Activated CD4-positive, alpha-beta T cell treated with anti-CD3 and anti-CD28 coated beads, Interleukin-2, amount 10 ng/mL, durations not matched to agents 7 days and 5 days (primary cell): ENCODE measurements at regions not wholly inside any gene's neighbourhood (a gene's known extent, or its start where the extent isn't known, plus 50 kb on each side); places are given as distances from the start of the nearest gene placed in this dataset.

ENCODE experiments used
- CTCF ChIA-PET: fragments of 350-600 bp; sonication (Branson Sonifier 250); formaldehyde crosslinking; loops from one replicate; lab custom pipeline; 2021; ENCODE audit warnings: antibody characterized with exemption; lab: Charles Lee
- POLR2A ChIA-PET: fragments of 350-600 bp; sonication (Branson Sonifier 250); formaldehyde crosslinking; loops from one replicate; lab custom pipeline; 2021; ENCODE audit warnings: antibody characterized with exemption; lab: Charles Lee
- DNase-seq: peaks from one replicate; pipeline ENCODE4 v3.0.0-alpha.2; 2020
- H3K27ac Mint-ChIP-seq: one replicate; pipeline ENCODE4 v1.8.0; 2021; ENCODE audit warnings: mild to moderate bottlenecking, moderate library complexity, mixed read lengths
- H3K27me3 Mint-ChIP-seq: one replicate; pipeline ENCODE4 v1.8.0; 2021; ENCODE audit warnings: mixed read lengths
- H3K36me3 Mint-ChIP-seq: one replicate; pipeline ENCODE4 v1.8.0; 2021; ENCODE audit warnings: low read depth, mixed read lengths
- H3K4me1 Mint-ChIP-seq: one replicate; pipeline ENCODE4 v1.8.0; 2021; ENCODE audit warnings: mixed read lengths
- H3K4me3 Mint-ChIP-seq: one replicate; pipeline ENCODE4 v1.8.0; 2021; ENCODE audit warnings: mild to moderate bottlenecking, moderate library complexity, mixed read lengths
- H3K9me3 Mint-ChIP-seq: one replicate; pipeline ENCODE4 v1.8.0; 2021; ENCODE audit warnings: mixed read lengths

- Mint-ChIP-seq H3K9me3 (no peaks in the 10 kb centered on the region), H3K36me3 (no peaks in the 10 kb centered on the region), H3K27me3 (no peaks in the 10 kb centered on the region), H3K27ac (no peak overlapping the region), H3K4me3 (no peak overlapping the region), H3K4me1 (no peaks in the 10 kb centered on the region)
- POLR2A ChIA-PET, result no interaction called here
- CTCF ChIA-PET, result interaction anchor here (1.2 kb wide), 1 partner anchor 10 kb away, joined by 4 read pairs; no protein-coding TSS in a partner anchor
- no peak for DNase-seq
Measured at GRCh38 chr3:194995922-194996321, 275.0 kb downstream of the XXYLT1 start.

- ChIA-PET POLR2A (no interaction called here), CTCF (interaction anchor here (1.2 kb wide), 1 partner anchor 9 kb away, joined by 4 read pairs; no protein-coding TSS in a partner anchor)
- H3K9me3 Mint-ChIP-seq, result no peaks in the 10 kb centered on the region
- no peaks in the 10 kb centered on the region for H3K36me3 Mint-ChIP-seq
- no peaks in the 10 kb centered on the region for H3K4me1 Mint-ChIP-seq
- no peak for DNase-seq
- no peak overlapping the region for H3K4me3 Mint-ChIP-seq
- no peak overlapping the region for H3K27ac Mint-ChIP-seq
- H3K27me3 Mint-ChIP-seq, result no peaks in the 10 kb centered on the region
Measured at GRCh38 chr3:194996746-194997145, 274.2 kb downstream of the XXYLT1 start.

DNA sequence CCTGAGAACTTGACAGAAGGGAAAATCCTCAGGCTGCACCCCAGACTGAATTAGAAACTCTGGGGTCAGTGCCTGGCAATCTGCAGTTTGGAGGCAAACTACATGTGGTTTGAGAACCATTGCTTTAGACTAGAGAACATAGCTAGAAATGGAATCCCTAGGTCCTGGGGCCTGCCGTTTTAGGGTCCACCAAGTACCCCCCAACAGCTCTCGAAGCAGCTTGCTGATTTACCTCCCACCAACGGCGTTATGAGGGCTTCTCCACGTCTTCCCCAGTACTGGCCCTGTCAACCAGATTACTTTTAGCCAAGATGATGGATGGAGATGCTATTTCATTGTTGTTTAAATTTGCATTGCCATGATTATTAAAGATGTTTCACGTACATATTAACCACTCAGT lies 272.5 kb downstream of the XXYLT1 start:
- no peak overlapping the region for H3K27ac Mint-ChIP-seq
- H3K4me1 Mint-ChIP-seq, result no peaks in the 10 kb centered on the region
- H3K27me3 Mint-ChIP-seq, result no peaks in the 10 kb centered on the region
- CTCF ChIA-PET, result interaction anchor here (1.0 kb wide), 1 partner anchor 13 kb away, joined by 3 read pairs; no protein-coding TSS in a partner anchor
- no peak for DNase-seq
- no peaks in the 10 kb centered on the region for H3K36me3 Mint-ChIP-seq
- H3K4me3 Mint-ChIP-seq, result no peak overlapping the region
- H3K9me3 Mint-ChIP-seq, result no peaks in the 10 kb centered on the region
- POLR2A ChIA-PET, result no interaction called here

GRCh38 chr3:194998948-194999347 lies 272.0 kb downstream of the XXYLT1 start:
- Mint-ChIP-seq H3K4me3 (no peak overlapping the region), H3K27ac (no peak overlapping the region), H3K9me3 (no peaks in the 10 kb centered on the region), H3K36me3 (no peaks in the 10 kb centered on the region), H3K27me3 (no peaks in the 10 kb centered on the region), H3K4me1 (no peaks in the 10 kb centered on the region)
- ChIA-PET POLR2A (no interaction called here), CTCF (interaction anchor here (1.0 kb wide), 1 partner anchor 14 kb away, joined by 3 read pairs; no protein-coding TSS in a partner anchor)
- no peak for DNase-seq

DNA sequence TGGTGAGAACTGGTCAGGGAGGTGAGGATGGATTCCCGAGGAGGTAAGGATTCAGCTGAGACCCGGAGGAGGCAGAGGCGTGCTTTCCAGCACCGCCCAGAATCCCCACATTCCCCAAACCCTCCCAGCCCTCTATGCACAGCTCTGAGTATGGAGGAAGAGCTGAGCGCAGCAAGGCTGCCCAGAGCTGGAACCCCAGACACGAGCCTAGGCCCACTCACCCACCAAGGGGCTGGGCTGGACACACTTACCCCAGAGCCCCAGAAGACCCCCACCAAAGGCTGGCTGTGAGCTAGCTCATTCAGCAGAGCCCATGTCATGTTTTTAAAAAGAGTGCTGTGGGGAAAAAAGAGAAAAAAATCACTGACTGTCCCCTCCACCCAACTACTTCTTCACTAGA lies 271.5 kb downstream of the XXYLT1 start:
- DNase-seq, result no peak
- H3K27me3 Mint-ChIP-seq, result no peaks in the 10 kb centered on the region
- ChIA-PET CTCF (interaction anchor here (1.3 kb wide), 1 partner anchor 15 kb away, joined by 3 read pairs; no protein-coding TSS in a partner anchor), POLR2A (no interaction called here)
- H3K36me3 Mint-ChIP-seq, result no peaks in the 10 kb centered on the region
- no peaks in the 10 kb centered on the region for H3K4me1 Mint-ChIP-seq
- no peak overlapping the region for H3K4me3 Mint-ChIP-seq
- no peak overlapping the region for H3K27ac Mint-ChIP-seq
- no peaks in the 10 kb centered on the region for H3K9me3 Mint-ChIP-seq

- Mint-ChIP-seq H3K27ac (no peak overlapping the region), H3K4me3 (no peak overlapping the region), H3K9me3 (no peaks in the 10 kb centered on the region), H3K36me3 (no peaks in the 10 kb centered on the region), H3K27me3 (no peaks in the 10 kb centered on the region), H3K4me1 (no peaks in the 10 kb centered on the region)
- no peak for DNase-seq
- ChIA-PET POLR2A (no interaction called here), CTCF (interaction anchor here (1.0 kb wide), 1 partner anchor 13 kb away, joined by 3 read pairs; no protein-coding TSS in a partner anchor)
Measured at GRCh38 chr3:195001261-195001660, 269.7 kb downstream of the XXYLT1 start.

DNA sequence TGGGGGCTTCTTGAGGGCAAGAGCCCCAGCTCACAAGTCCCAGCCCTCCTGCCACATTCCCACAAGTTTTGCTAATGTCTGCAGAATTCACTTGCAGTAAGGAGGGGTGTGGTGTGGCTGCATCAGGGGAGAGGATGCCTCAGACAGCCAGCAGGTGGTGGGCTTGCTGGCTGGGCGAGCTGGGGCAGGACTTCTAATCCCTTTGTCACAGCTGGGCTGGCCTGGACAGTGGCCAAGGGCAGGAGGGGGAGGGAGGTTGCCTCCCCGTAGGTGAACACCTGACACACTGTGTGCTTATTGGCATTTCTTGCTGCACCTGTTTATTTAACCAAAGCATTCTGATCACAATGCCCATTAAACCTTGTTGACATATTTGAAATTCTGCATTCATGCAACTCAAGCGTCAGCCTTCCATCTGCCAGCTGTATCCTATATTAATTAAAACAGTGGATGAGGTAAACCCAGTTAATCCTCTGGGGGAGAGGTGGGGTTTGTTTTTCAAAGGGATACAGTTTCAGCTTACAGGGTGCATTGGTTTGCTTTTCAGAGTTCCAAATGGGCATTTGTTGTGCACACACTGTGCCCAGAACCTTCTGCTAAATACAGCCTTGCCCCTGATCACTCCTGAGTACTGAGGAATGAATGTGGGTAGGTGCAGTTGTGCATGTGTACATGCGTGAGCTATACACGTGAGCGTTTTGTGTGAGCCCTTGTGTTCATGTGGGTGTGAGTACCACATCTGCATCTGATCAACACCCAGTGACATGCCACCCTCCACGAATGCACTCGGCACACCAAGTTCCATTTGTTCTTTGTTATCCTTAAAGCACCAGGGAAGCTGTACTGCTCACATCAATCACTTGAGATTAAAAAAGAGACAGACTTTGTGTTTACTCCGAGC lies 268.7 kb downstream of the XXYLT1 start:
- ChIA-PET POLR2A (no interaction called here), CTCF (interaction anchor here (1.0 kb wide), 1 partner anchor 14 kb away, joined by 3 read pairs; no protein-coding TSS in a partner anchor)
- H3K9me3 Mint-ChIP-seq, result no peaks in the 10 kb centered on the region
- DNase-seq, result no peak
- H3K27ac Mint-ChIP-seq, result no peak overlapping the region
- H3K27me3 Mint-ChIP-seq, result no peaks in the 10 kb centered on the region
- H3K4me3 Mint-ChIP-seq, result no peak overlapping the region
- no peaks in the 10 kb centered on the region for H3K4me1 Mint-ChIP-seq
- no peaks in the 10 kb centered on the region for H3K36me3 Mint-ChIP-seq

- Mint-ChIP-seq H3K27ac (no peak overlapping the region), H3K36me3 (no peaks in the 10 kb centered on the region), H3K9me3 (no peaks in the 10 kb centered on the region), H3K4me3 (no peak overlapping the region), H3K4me1 (no peaks in the 10 kb centered on the region), H3K27me3 (no peaks in the 10 kb centered on the region)
- DNase-seq, result no peak
- CTCF ChIA-PET, result no interaction called here
- POLR2A ChIA-PET, result no interaction called here
Measured at GRCh38 chr3:195003006-195003892, 267.7 kb downstream of the XXYLT1 start.

DNA sequence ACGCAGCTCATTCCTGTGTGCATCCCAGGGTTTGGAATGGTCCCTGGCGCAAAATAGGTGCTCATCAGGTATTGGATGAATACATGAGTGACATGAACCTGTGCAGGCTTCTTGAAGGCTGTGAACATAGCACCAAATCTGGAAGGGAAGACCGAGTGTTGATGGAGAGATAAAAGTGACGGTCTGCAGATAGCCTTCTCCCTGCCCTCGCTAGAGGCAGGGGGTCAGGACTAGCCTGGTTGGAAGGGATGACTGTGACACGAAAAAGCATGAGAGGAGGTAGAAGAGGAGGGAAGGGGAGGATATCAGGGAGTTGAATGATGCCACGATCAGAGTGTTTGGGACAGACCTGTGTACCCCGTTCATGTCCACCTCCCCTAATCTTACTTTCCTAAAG lies 267.1 kb downstream of the XXYLT1 start:
- ChIA-PET CTCF (no interaction called here), POLR2A (no interaction called here)
- H3K36me3 Mint-ChIP-seq, result no peaks in the 10 kb centered on the region
- H3K4me1 Mint-ChIP-seq, result no peaks in the 10 kb centered on the region
- no peak overlapping the region for H3K4me3 Mint-ChIP-seq
- H3K27ac Mint-ChIP-seq, result no peak overlapping the region
- H3K27me3 Mint-ChIP-seq, result peaks cover 2% of the 10 kb centered on the region
- no peak for DNase-seq
- no peaks in the 10 kb centered on the region for H3K9me3 Mint-ChIP-seq

DNA sequence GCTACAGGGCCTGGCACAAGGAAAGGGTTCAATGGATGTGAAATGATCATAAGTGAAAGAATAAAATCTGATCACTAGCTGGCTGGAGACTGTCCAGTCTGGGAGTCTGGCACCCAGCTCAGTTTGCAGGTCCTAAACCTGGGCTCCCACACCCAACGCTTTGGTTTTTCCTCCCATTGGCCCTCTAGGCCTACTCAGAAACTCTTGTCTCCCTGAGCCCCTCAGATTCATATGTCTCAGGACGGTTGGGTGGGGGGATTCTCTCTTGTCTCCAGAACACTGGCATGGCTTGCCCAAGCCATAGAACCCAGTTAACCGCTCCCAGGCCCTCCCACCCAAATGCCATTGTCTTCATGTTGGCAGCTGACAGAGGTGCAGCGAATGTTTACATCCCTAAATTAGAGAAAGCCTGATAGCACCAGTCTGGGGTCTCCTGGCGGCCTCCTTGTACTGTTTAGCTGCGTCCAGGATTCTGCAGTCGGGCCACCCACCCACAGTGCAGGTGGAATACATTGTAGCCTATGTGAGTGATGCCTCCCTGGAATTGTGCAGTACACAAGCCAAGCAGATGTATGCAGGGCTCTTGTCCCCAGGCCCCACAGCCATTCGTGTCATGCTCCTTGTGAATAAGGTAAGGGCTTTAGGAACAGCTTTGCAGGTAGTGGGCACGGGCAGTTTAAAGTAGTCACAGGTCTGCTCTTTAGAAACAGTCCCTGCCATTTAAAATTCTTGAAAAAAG lies 266.3 kb downstream of the XXYLT1 start:
- Mint-ChIP-seq H3K9me3 (no peaks in the 10 kb centered on the region), H3K27me3 (peaks cover 2% of the 10 kb centered on the region), H3K27ac (no peak overlapping the region), H3K36me3 (no peaks in the 10 kb centered on the region), H3K4me1 (no peaks in the 10 kb centered on the region), H3K4me3 (no peak overlapping the region)
- DNase-seq, result no peak
- CTCF ChIA-PET, result interaction anchor here (0.7 to 1.2 kb wide), 2 partner anchors 8 to 15 kb away, joined by 3 to 4 read pairs; no protein-coding TSS in a partner anchor
- POLR2A ChIA-PET, result no interaction called here

GRCh38 chr3:195005251-195005620 lies 265.7 kb downstream of the XXYLT1 start:
- ChIA-PET POLR2A (no interaction called here), CTCF (interaction anchor here (0.7 to 1.2 kb wide), 2 partner anchors 9 to 14 kb away, joined by 3 to 4 read pairs; no protein-coding TSS in a partner anchor)
- DNase-seq, result no peak
- H3K36me3 Mint-ChIP-seq, result no peaks in the 10 kb centered on the region
- no peak overlapping the region for H3K4me3 Mint-ChIP-seq
- H3K4me1 Mint-ChIP-seq, result no peaks in the 10 kb centered on the region
- no peak overlapping the region for H3K27ac Mint-ChIP-seq
- H3K9me3 Mint-ChIP-seq, result no peaks in the 10 kb centered on the region
- peaks cover 2% of the 10 kb centered on the region for H3K27me3 Mint-ChIP-seq
